ENCODE measurements at regions not wholly inside any gene's neighbourhood (a gene's known extent, or its start where the extent isn't known, plus 50 kb on each side); places are given as distances from the start of the nearest gene placed in this dataset.

- Histone ChIP-seq H3K27me3 (no peaks in the 10 kb centered on the region), H3K9me3 (ENCODE audit: low read depth) (no peaks in the 10 kb centered on the region), H3K27ac (peak overlapping the region; percentile 97), H3K4me1 (ENCODE audit: low read depth) (peaks cover 16% of the 10 kb centered on the region), H3K4me3 (peak overlapping the region; percentile 38), H3K36me3 (no peaks in the 10 kb centered on the region)
- no peak for TF ChIP-seq CTCF (IDR thresholded peaks at IDR 0.05; ENCODE audit: low read depth, low read length)
- peak; percentile 38 to 72 for DNase-seq (ENCODE audit: low read depth in 1 of 2, low spot score in 1 of 2)
These were observed 73.1 kb downstream of the OR2B2 start for GRCh38 chr6:27838945-27839625.

GRCh38 chr6:27838058-27838944 is 73.9 kb downstream of the OR2B2 start:
- DNase-seq (ENCODE audit: low read depth in 1 of 2, low spot score in 1 of 2), result peak; percentile 95 to 99
- Histone ChIP-seq H3K27me3 (no peaks in the 10 kb centered on the region), H3K27ac (peak overlapping the region; percentile 97), H3K4me1 (ENCODE audit: low read depth) (peaks cover 16% of the 10 kb centered on the region), H3K4me3 (peak overlapping the region; percentile 38), H3K36me3 (no peaks in the 10 kb centered on the region), H3K9me3 (ENCODE audit: low read depth) (no peaks in the 10 kb centered on the region)
- no peak for TF ChIP-seq CTCF (IDR thresholded peaks at IDR 0.05; ENCODE audit: low read depth, low read length)

DNA sequence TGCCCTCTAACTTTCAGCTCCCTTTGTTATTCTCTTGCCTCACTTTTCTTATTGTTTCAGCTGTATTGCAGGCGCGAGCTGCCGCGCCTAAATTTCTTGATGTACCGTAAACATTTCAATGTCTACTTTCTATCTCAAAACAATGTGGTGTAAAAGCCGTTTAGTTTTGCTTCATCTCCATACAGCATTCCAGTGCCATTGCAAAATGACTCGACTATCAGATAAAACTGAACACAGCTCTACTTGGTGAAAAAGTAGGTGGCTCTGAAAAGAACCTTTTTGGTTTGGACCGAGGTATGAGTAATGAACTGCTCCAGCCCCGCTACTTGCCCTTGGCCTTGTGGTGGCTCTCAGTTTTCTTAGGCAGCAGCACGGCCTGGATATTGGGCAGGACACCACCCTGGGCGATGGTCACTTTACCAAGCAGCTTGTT is 74.6 kb downstream of the OR2B2 start:
- Histone ChIP-seq H3K27me3 (no peaks in the 10 kb centered on the region), H3K4me1 (ENCODE audit: low read depth) (peaks cover 16% of the 10 kb centered on the region), H3K9me3 (ENCODE audit: low read depth) (no peaks in the 10 kb centered on the region), H3K27ac (peak overlapping the region; percentile 97), H3K4me3 (peak overlapping the region; percentile 38), H3K36me3 (no peaks in the 10 kb centered on the region)
- no peak for TF ChIP-seq CTCF (IDR thresholded peaks at IDR 0.05; ENCODE audit: low read depth, low read length)
- peak in 1 of 2 donors; percentile 65 for DNase-seq (ENCODE audit: low read depth in 1 of 2, low spot score in 1 of 2)

DNA sequence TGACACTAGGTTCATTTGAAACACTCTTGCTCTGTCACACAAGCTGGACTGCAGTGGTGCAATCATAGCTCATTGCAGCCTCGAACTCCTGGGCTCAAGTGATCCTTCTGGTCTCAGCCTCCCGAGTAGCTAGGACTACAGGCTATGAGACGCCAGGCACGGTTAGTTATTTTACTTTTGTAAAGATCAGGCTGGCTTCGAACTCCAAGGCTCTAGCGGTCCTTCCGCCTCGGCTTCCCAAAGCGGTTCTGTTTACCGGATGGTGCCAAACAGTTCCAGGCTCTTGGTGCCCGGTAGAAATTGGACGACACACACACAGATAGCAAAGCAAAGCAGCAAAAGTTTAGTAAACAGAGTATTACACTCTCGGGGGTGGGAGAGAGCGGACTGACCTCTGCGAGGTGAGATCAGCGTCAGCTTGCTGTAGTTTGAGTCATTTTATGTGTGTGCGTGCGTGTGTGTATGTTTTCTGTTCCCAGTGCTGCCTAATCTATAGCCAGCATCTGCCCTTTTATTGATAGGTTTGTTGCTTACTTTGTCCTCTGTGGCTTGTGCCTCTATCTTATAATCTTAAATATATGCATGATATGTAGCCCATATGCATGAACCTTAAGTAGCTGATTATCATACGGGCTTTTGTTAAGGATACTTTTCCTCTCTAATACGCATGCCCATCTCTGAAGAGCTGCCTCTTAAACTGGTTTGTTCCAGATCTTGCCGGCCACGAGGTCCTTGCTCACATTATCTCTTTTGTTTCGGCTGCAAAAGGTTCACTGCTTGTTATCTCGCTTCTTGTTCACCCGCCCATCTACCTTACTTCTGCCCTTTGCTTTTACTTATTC is 75.2 kb downstream of the OR2B2 start:
- H3K27me3 ChIP-seq, result no peaks in the 10 kb centered on the region
- H3K36me3 ChIP-seq, result no peaks in the 10 kb centered on the region
- H3K9me3 ChIP-seq (ENCODE audit: low read depth), result no peaks in the 10 kb centered on the region
- peak overlapping the region; percentile 38 for H3K4me3 ChIP-seq
- DNase-seq (ENCODE audit: low read depth in 1 of 2, low spot score in 1 of 2), result peak; percentile 83 to 90
- H3K27ac ChIP-seq, result peak overlapping the region; percentile 97
- no peak for TF ChIP-seq CTCF (IDR thresholded peaks at IDR 0.05; ENCODE audit: low read depth, low read length)
- peaks cover 16% of the 10 kb centered on the region for H3K4me1 ChIP-seq (ENCODE audit: low read depth)

DNA sequence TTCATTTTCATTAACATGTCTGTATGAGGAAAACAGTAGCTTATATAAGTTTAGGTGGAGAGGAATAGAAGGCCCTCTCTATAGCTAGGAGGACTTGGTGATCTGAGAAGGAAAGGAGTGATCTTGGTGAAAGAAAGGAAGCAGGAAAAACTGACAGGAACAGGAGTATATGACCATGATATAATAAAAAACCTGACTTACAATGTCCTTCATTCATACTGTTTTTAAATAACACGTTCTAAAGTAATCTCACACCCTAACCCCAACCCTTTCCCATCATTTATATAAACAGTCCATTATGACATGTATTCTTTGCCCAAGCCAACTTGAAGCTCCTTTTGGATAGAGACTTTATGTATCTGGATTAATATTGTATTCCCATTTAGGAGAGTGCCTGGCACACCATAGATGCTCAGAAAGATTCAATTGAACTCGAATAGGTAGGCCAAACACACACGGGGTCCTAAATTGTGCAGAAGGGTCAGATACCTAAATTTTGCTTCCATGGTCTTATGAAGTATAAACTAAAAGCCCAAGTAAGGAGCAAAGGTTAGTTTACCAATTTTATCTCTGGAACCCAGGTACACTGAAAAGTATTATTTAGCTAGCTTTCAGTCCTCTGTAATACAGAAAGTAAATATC is 75.9 kb downstream of the OR2B2 start:
- H3K36me3 ChIP-seq, result no peaks in the 10 kb centered on the region
- peak overlapping the region; percentile 38 for H3K4me3 ChIP-seq
- DNase-seq (ENCODE audit: low read depth in 1 of 2, low spot score in 1 of 2), result no peak
- H3K9me3 ChIP-seq (ENCODE audit: low read depth), result no peaks in the 10 kb centered on the region
- H3K27ac ChIP-seq, result peak overlapping the region; percentile 97
- H3K4me1 ChIP-seq (ENCODE audit: low read depth), result peaks cover 21% of the 10 kb centered on the region
- no peak for TF ChIP-seq CTCF (IDR thresholded peaks at IDR 0.05; ENCODE audit: low read depth, low read length)
- H3K27me3 ChIP-seq, result no peaks in the 10 kb centered on the region
